ENCODE measurements at regions not wholly inside any gene's neighbourhood (a gene's known extent, or its start where the extent isn't known, plus 50 kb on each side); places are given as distances from the start of the nearest gene placed in this dataset.

GRCh38 chr4:177201614-177202013 lies 108.1 kb upstream of the NEIL3 start:
- Histone ChIP-seq H3K27me3 (ENCODE audit: control insufficient read depth in 1 of 2, insufficient read depth in 2 of 2, low read length in 2 of 2) (no peaks in the 10 kb centered on the region), H3K36me3 (ENCODE audit: insufficient read depth, low read length) (no peaks in the 10 kb centered on the region), H3K27ac (ENCODE audit: low read depth in 1 of 2, low read length in 2 of 2) (no peak overlapping the region), H3K4me3 (ENCODE audit: low read length) (no peak overlapping the region), H3K9me3 (ENCODE audit: control insufficient read depth in 1 of 2, insufficient read depth in 1 of 2, low read length in 2 of 2) (peaks cover 0 to 3% of the 10 kb centered on the region in 2 experiments), H3K4me1 (ENCODE audit: insufficient read depth, low read length) (no peaks in the 10 kb centered on the region)
- TF ChIP-seq CTCF (IDR thresholded peaks at IDR 0.05) = no peak
- intact Hi-C loops (cut with DNase I, micrococcal nuclease) = no loop called here
- ChIA-PET CTCF (no interaction called here), POLR2A (no interaction called here)
- peaks cover 3% of the 10 kb centered on the region for H3K9me3 Mint-ChIP-seq
- no peak overlapping the region for H3K27ac Mint-ChIP-seq
- DNase-seq (no peak), ATAC-seq (ENCODE audit: poor library complexity) (no peak)
- no peak overlapping the region for H3K4me3 Mint-ChIP-seq
- no peaks in the 10 kb centered on the region for H3K4me1 Mint-ChIP-seq (ENCODE audit: low read depth)
- peaks cover 4% of the 10 kb centered on the region for H3K27me3 Mint-ChIP-seq
- H3K36me3 Mint-ChIP-seq (ENCODE audit: low read depth) = no peaks in the 10 kb centered on the region

GRCh38 chr4:177204126-177204525 lies 105.5 kb upstream of the NEIL3 start:
- no peak for DNase-seq
- intact Hi-C loops (cut with DNase I, micrococcal nuclease) = no loop called here
- Mint-ChIP-seq H3K36me3 (ENCODE audit: low read depth) (no peaks in the 10 kb centered on the region), H3K27me3 (peaks cover 9% of the 10 kb centered on the region), H3K27ac (no peak overlapping the region), H3K4me3 (no peak overlapping the region), H3K9me3 (peaks cover 9% of the 10 kb centered on the region), H3K4me1 (ENCODE audit: low read depth) (no peaks in the 10 kb centered on the region)
- H3K9me3 ChIP-seq (ENCODE audit: control insufficient read depth in 1 of 2, insufficient read depth in 1 of 2, low read length in 2 of 2) = peaks cover 0 to 3% of the 10 kb centered on the region in 2 experiments
- H3K36me3 ChIP-seq (ENCODE audit: insufficient read depth, low read length) = no peaks in the 10 kb centered on the region
- H3K27ac ChIP-seq (ENCODE audit: low read depth in 1 of 2, low read length in 2 of 2) = no peak overlapping the region
- no peak for ATAC-seq (ENCODE audit: poor library complexity)
- no peaks in the 10 kb centered on the region for H3K27me3 ChIP-seq (ENCODE audit: control insufficient read depth in 1 of 2, insufficient read depth in 2 of 2, low read length in 2 of 2)
- no peaks in the 10 kb centered on the region for H3K4me1 ChIP-seq (ENCODE audit: insufficient read depth, low read length)
- POLR2A ChIA-PET = no interaction called here
- TF ChIP-seq CTCF (IDR thresholded peaks at IDR 0.05) = no peak
- no peak overlapping the region for H3K4me3 ChIP-seq (ENCODE audit: low read length)
- CTCF ChIA-PET = no interaction called here

- Histone ChIP-seq H3K4me1 (ENCODE audit: insufficient read depth, low read length) (no peaks in the 10 kb centered on the region), H3K27ac (ENCODE audit: low read depth in 1 of 2, low read length in 2 of 2) (no peak overlapping the region), H3K4me3 (ENCODE audit: low read length) (no peak overlapping the region), H3K36me3 (ENCODE audit: insufficient read depth, low read length) (no peaks in the 10 kb centered on the region), H3K9me3 (ENCODE audit: control insufficient read depth in 1 of 2, insufficient read depth in 1 of 2, low read length in 2 of 2) (no peaks in the 10 kb centered on the region), H3K27me3 (ENCODE audit: control insufficient read depth in 1 of 2, insufficient read depth in 2 of 2, low read length in 2 of 2) (no peaks in the 10 kb centered on the region)
- TF ChIP-seq CTCF (IDR thresholded peaks at IDR 0.05) = no peak
- no peak overlapping the region for H3K27ac Mint-ChIP-seq
- H3K9me3 Mint-ChIP-seq = no peaks in the 10 kb centered on the region
- DNase-seq = no peak
- intact Hi-C loops (cut with DNase I, micrococcal nuclease) = no loop called here
- no peak overlapping the region for H3K4me3 Mint-ChIP-seq
- no peaks in the 10 kb centered on the region for H3K36me3 Mint-ChIP-seq (ENCODE audit: low read depth)
- ChIA-PET POLR2A (no interaction called here), CTCF (no interaction called here)
- H3K27me3 Mint-ChIP-seq = no peaks in the 10 kb centered on the region
- no peaks in the 10 kb centered on the region for H3K4me1 Mint-ChIP-seq (ENCODE audit: low read depth)
- no peak for ATAC-seq (ENCODE audit: poor library complexity)
Measured at GRCh38 chr4:177214935-177215334, 94.7 kb upstream of the NEIL3 start.

All from CD4-positive, alpha-beta T cell (primary cell).